ENCODE measurements at regions not wholly inside any gene's neighbourhood (a gene's known extent, or its start where the extent isn't known, plus 50 kb on each side); places are given as distances from the start of the nearest gene placed in this dataset.
"Not testable (repeated sequence)": the region's sequence is repeated elsewhere in the genome, so short reads cannot be mapped to it uniquely, and the experiment has no call there.

DNA sequence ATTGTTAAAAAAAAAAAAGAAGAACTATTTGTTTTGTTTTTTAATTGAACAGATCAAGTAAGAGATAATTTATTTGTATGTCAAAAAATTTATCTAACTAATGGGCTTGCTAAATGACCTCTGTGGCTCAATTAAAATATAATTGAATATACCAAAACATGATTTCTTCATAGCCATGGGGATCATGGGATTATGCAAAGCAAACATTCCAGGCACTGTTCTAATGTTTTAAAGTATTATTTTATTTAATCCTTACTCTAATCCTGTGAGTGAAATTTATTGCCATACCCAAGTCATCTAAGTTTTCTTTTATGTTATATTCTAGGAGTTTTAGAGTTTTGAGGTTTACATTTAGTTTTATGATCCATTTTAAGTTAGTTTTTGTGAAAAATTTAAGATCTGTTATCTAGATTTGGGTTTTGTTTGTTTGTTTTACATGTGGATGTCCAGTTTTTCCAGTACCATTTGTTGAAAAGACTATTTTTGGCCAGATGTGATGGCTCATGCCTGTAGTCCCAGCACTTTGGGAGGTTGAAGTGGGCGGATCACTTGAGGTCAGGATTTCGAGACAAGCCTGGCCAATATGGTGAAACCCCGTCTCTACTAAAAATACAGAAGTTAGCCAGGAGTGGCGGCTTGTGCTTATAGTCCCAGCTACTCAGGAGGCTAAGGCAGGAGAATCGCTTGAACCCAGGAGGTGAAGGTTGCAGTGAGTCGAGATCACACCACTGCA is 52.3 kb upstream of the CNOT10 start:
- Histone ChIP-seq H3K4me1 (ENCODE audit: control insufficient read depth, insufficient read depth, low read length) (no peaks in the 10 kb centered on the region), H3K36me3 (ENCODE audit: control insufficient read depth in 2 of 2, insufficient read depth in 1 of 2, low read length in 2 of 2) (no peaks in the 10 kb centered on the region), H3K27ac (ENCODE audit: extremely low read depth, low read depth, low read length) (no peak overlapping the region), H3K4me3 (ENCODE audit: low read depth, low read length) (no peak overlapping the region), H3K9me3 (ENCODE audit: control insufficient read depth, insufficient read depth, low read depth, low read length) (no peaks in the 10 kb centered on the region)
- CTCF ChIA-PET = interaction anchor here (1.2 kb wide), 1 partner anchor 51 kb away, joined by 3 read pairs; no protein-coding TSS in a partner anchor
- TF ChIP-seq ZBTB20 (tag by site-specific recombination; IDR thresholded peaks at IDR 0.05) = no peak
- TF ChIP-seq ZNF48 (tag by site-specific recombination; IDR thresholded peaks at IDR 0.05) = no peak
- no peak for TF ChIP-seq SCRT2 (tag by site-specific recombination; IDR thresholded peaks at IDR 0.05)
- TF ChIP-seq ZNF785 (tag by site-specific recombination; IDR thresholded peaks at IDR 0.05) = no peak
- no peak for TF ChIP-seq SP2 (tag by site-specific recombination; IDR thresholded peaks at IDR 0.05)
- no peak for TF ChIP-seq ZNF521 (tag by site-specific recombination; IDR thresholded peaks at IDR 0.05)
- no peak for TF ChIP-seq ZNF175 (tag by site-specific recombination; IDR thresholded peaks at IDR 0.05)
- TF ChIP-seq ZNF274 (IDR thresholded peaks at IDR 0.05; ENCODE audit: low read length) = no peak
- TF ChIP-seq ZNF274 (tag by site-specific recombination; IDR thresholded peaks at IDR 0.05; ENCODE audit: borderline replicate concordance) = no peak
- TF ChIP-seq ZFP41 (tag by site-specific recombination; IDR thresholded peaks at IDR 0.05; ENCODE audit: borderline replicate concordance) = no peak
- TF ChIP-seq ZNF510 (tag by site-specific recombination; IDR thresholded peaks at IDR 0.05; ENCODE audit: insufficient replicate concordance) = no peak
- TF ChIP-seq ZNF768 (tag by site-specific recombination; IDR thresholded peaks at IDR 0.05) = no peak
- TF ChIP-seq ZNF202 (tag by site-specific recombination; IDR thresholded peaks at IDR 0.05; ENCODE audit: borderline replicate concordance) = no peak
- TF ChIP-seq ZNF423 (tag by site-specific recombination; IDR thresholded peaks at IDR 0.05) = no peak
- TF ChIP-seq OVOL3 (tag by site-specific recombination; IDR thresholded peaks at IDR 0.05) = no peak
- TF ChIP-seq, protein P1, sequence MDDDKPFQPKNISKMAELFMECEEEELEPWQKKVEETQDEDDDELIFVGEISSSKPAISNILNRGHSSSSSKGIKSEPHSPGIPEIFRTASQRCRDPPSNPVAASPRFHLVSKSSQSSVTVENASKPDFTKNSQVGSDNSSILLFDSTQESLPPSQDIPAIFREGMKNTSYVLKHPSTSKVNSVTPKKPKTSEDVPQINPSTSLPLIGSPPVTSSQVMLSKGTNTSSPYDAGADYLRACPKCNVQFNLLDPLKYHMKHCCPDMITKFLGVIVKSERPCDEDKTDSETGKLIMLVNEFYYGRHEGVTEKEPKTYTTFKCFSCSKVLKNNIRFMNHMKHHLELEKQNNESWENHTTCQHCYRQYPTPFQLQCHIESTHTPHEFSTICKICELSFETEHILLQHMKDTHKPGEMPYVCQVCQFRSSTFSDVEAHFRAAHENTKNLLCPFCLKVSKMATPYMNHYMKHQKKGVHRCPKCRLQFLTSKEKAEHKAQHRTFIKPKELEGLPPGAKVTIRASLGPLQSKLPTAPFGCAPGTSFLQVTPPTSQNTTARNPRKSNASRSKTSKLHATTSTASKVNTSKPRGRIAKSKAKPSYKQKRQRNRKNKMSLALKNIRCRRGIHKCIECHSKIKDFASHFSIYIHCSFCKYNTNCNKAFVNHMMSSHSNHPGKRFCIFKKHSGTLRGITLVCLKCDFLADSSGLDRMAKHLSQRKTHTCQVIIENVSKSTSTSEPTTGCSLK (tag by site-specific recombination; IDR thresholded peaks at IDR 0.05) = no peak
- TF ChIP-seq GLI2 (tag by site-specific recombination; IDR thresholded peaks at IDR 0.05; ENCODE audit: borderline replicate concordance, low read depth) = no peak
- POLR2A ChIA-PET = no interaction called here

DNA sequence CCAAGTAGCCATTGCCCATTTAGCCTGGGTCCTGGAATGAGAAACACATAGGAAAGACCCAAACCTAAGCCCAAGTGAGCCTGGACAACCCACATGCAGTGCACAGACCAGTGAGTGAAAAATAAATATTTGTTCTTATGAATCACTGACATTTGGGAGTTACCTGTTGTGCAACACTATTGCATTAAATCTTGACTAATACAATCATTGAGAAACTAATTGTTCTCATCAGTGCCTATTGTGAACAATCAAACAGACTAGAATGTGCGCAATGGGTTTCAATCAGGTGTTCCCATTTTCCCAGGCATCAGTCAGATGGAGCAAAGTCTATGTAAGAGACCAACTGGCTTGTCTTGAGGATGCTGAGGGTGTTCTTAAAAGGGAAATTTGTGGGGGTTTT is 54.7 kb upstream of the CNOT10 start:
- H3K36me3 ChIP-seq (ENCODE audit: control insufficient read depth in 2 of 2, insufficient read depth in 1 of 2, low read length in 2 of 2) = no peaks in the 10 kb centered on the region
- H3K9me3 ChIP-seq (ENCODE audit: control insufficient read depth, insufficient read depth, low read depth, low read length) = no peaks in the 10 kb centered on the region
- ChIA-PET POLR2A (no interaction called here), CTCF (no interaction called here)
- TF ChIP-seq ZNF621 (tag by site-specific recombination; IDR thresholded peaks at IDR 0.05) (no peak), ZNF571 (tag by site-specific recombination; IDR thresholded peaks at IDR 0.05) (no peak)
- H3K4me1 ChIP-seq (ENCODE audit: control insufficient read depth, insufficient read depth, low read length) = no peaks in the 10 kb centered on the region
- H3K27ac ChIP-seq (ENCODE audit: extremely low read depth, low read depth, low read length) = no peak overlapping the region
- no peak overlapping the region for H3K4me3 ChIP-seq (ENCODE audit: low read depth, low read length)

DNA sequence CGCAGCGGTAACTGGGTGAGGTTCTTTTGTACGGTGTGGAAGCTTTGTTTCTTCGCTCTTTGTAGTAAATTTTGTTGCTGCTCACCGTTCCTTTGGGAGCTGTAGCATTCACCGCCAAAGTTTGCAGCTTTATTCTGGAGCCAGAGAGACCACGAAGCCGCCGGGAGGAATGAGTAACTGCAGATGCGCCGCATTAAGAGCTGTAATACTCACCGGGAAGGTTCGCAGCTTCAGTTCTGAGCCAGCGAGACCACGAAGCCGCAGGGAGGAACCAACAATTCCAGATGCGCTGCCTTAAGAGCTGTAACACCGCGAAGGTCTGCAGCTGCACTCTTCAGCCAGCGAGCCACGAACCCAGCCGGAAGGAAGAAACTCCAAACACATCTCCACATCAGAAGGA is 56.0 kb upstream of the DYNC1LI1 start:
- ChIA-PET CTCF (no interaction called here), POLR2A (no interaction called here)
- Histone ChIP-seq H3K4me3 (ENCODE audit: low read depth, low read length) (no peak overlapping the region), H3K27ac (ENCODE audit: extremely low read depth, low read depth, low read length) (no peak overlapping the region), H3K9me3 (ENCODE audit: control insufficient read depth, insufficient read depth, low read depth, low read length) (no peaks in the 10 kb centered on the region), H3K36me3 (ENCODE audit: control insufficient read depth in 2 of 2, insufficient read depth in 1 of 2, low read length in 2 of 2) (no peaks in the 10 kb centered on the region), H3K4me1 (ENCODE audit: control insufficient read depth, insufficient read depth, low read length) (no peaks in the 10 kb centered on the region)
- TF ChIP-seq ZNF747 (tag by site-specific recombination; IDR thresholded peaks at IDR 0.05) = no peak
- no peak for TF ChIP-seq ZNF658 (tag by site-specific recombination; IDR thresholded peaks at IDR 0.05)
- TF ChIP-seq, protein P2, sequence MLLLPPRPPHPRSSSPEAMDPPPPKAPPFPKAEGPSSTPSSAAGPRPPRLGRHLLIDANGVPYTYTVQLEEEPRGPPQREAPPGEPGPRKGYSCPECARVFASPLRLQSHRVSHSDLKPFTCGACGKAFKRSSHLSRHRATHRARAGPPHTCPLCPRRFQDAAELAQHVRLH (tag by site-specific recombination; IDR thresholded peaks at IDR 0.05) = no peak
- no peak for TF ChIP-seq ZNF184 (tag by site-specific recombination; IDR thresholded peaks at IDR 0.05)
- TF ChIP-seq SALL2 (tag by site-specific recombination; IDR thresholded peaks at IDR 0.05; ENCODE audit: borderline replicate concordance) = no peak
- no peak for TF ChIP-seq ZNF239 (tag by site-specific recombination; IDR thresholded peaks at IDR 0.05)
- TF ChIP-seq ZNF555 (tag by site-specific recombination; conservative IDR thresholded peaks at IDR 0.05) = no peak
- TF ChIP-seq ZNF777 (tag by site-specific recombination; IDR thresholded peaks at IDR 0.05; ENCODE audit: borderline replicate concordance) = no peak
- no peak for TF ChIP-seq ZNF274 (IDR thresholded peaks at IDR 0.05; ENCODE audit: low read length)
- no peak for TF ChIP-seq ZNF274 (tag by site-specific recombination; IDR thresholded peaks at IDR 0.05; ENCODE audit: borderline replicate concordance)

DNA sequence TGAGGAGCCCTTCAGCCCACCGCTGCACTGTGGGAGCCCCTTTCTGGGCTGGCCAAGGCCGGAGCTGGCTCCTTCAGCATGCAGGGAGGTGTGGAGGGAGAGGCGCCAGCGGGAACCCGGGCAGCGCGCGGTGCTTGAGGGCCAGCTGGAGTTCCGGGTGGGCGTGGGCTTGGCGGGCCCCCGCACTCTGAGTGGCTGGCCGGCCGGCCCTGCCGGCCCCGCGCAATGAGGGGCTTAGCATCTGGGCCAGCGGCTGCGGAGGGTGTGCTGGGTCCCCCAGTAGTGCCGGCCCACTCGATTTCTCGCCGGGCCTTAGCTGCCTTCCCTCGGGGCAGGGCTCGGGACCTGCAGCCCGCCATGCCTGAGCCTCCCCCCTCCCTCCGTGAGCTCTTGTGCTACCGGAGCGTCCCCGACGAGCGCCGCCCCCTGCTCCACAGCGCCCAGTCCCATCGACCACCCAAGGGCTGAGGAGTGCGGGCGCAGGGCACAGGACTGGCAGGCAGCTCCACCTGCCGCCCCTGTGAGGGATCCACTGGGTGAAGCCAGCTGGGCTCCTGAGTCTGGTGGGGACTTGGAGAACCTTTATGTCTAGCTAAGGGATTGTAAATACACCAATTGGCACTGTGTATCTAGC is 55.0 kb upstream of the DYNC1LI1 start:
- H3K4me3 ChIP-seq (ENCODE audit: low read depth, low read length); CTCF ChIA-PET; H3K9me3 ChIP-seq (ENCODE audit: control insufficient read depth, insufficient read depth, low read depth, low read length); H3K36me3 ChIP-seq (ENCODE audit: control insufficient read depth in 2 of 2, insufficient read depth in 1 of 2, low read length in 2 of 2); POLR2A ChIA-PET; H3K27ac ChIP-seq (ENCODE audit: extremely low read depth, low read depth, low read length); H3K4me1 ChIP-seq (ENCODE audit: control insufficient read depth, insufficient read depth, low read length): not testable (repeated sequence)
